HepG2 (cell line): ENCODE measurements at regions not wholly inside any gene's neighbourhood (a gene's known extent, or its start where the extent isn't known, plus 50 kb on each side); places are given as distances from the start of the nearest gene placed in this dataset.

Source experiments
- ELF1 ChIP-seq: sonication (generic); formaldehyde crosslinking; IDR thresholded peaks from 2 replicates; pipeline ENCODE4 v1.4.0; 2020; ENCODE audit warnings: missing genetic modification reagents
- FOXC1 ChIP-seq: sonication (generic); formaldehyde crosslinking; IDR thresholded peaks from 2 replicates; pipeline ENCODE4 v1.8.0; 2022; ENCODE audit warnings: mild to moderate bottlenecking, missing genetic modification reagents, borderline replicate concordance
- GMEB2 ChIP-seq: IDR thresholded peaks from 2 replicates; pipeline ENCODE4 v1.6.1; 2016; ENCODE audit warnings: missing biosample characterization, missing genetic modification reagents, low read depth
- HMG20B ChIP-seq: conservative IDR thresholded peaks from 2 replicates; pipeline ENCODE4 v1.6.1; 2016; ENCODE audit warnings: missing genetic modification reagents, missing compliant biosample characterization
- POGZ ChIP-seq: sonication (generic); formaldehyde crosslinking; IDR thresholded peaks from 2 replicates; pipeline ENCODE4 v1.4.0; 2020; ENCODE audit warnings: mild to moderate bottlenecking, missing genetic modification reagents
- RARG ChIP-seq: sonication (generic); formaldehyde crosslinking; IDR thresholded peaks from 2 replicates; pipeline ENCODE4 v1.4.0; 2020; ENCODE audit warnings: low read depth, mild to moderate bottlenecking, missing genetic modification reagents
- ZBTB40 ChIP-seq, 2 experiments: fragments of 450-650 bp in 1 of 2; sonication (generic) in 1 of 2; formaldehyde crosslinking in 1 of 2; IDR thresholded peaks; 2 replicates each; pipeline versions ENCODE4 v1.6.1 to v1.8.0; 2016 to 2022; ENCODE audit warnings: antibody characterized with exemption in 1 of 2, mild to moderate bottlenecking in 1 of 2, missing genetic modification reagents in 1 of 2
- ZFP82 ChIP-seq: sonication (generic); formaldehyde crosslinking; IDR thresholded peaks from 2 replicates; pipeline ENCODE4 v1.5.1; 2020; ENCODE audit warnings: mild to moderate bottlenecking, missing genetic modification reagents, borderline replicate concordance
- ZNF136 ChIP-seq: sonication (generic); formaldehyde crosslinking; IDR thresholded peaks from 2 replicates; pipeline ENCODE4 v1.8.1; 2022; ENCODE audit warnings: low read depth, mild to moderate bottlenecking, moderate library complexity, missing genetic modification reagents
- ZNF407 ChIP-seq: sonication (generic); formaldehyde crosslinking; IDR thresholded peaks from one replicate; pipeline ENCODE4 v1.5.1; 2020; ENCODE audit warnings: mild to moderate bottlenecking, missing genetic modification reagents; ENCODE audit errors: not compliant biosample characterization
- ZNF746 ChIP-seq: sonication (generic); formaldehyde crosslinking; IDR thresholded peaks from 2 replicates; pipeline ENCODE4 v1.8.0; 2022; ENCODE audit warnings: mild to moderate bottlenecking, missing genetic modification reagents

DNA sequence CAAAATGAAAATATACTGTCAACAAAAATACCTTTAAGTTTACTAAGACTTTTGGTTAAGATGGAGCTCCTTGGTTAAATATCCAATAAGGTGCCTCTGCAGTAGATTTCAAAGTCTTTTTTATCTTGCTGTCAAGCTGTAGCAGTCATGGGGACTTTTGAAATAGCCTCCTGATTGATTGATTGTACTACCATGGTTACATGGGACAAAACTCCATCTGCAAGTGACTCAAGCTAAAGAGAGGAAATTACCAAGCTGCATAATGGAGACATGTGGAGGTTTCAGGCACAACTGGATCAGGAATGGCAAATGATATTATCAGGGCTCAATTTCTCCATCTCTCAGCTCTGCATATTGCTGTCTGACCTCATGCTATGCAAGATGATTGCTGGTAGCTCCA is 73.4 kb upstream of the ST8SIA3 start (continued):
- TF ChIP-seq ZBTB40 (IDR thresholded peaks at IDR 0.05) (no peak), ZBTB40 (CRISPR knock-in tag; IDR thresholded peaks at IDR 0.05) (no peak), ZNF746 (CRISPR knock-in tag) (no peak), ZNF407 (no peak), ZFP82 (CRISPR knock-in tag) (no peak), RARG (CRISPR knock-in tag) (no peak), FOXC1 (CRISPR knock-in tag) (no peak), ELF1 (CRISPR knock-in tag) (no peak), GMEB2 (CRISPR knock-in tag) (no peak), POGZ (CRISPR knock-in tag) (no peak), HMG20B (CRISPR knock-in tag) (no peak), ZNF136 (no peak)
